ENCODE measurements at regions not wholly inside any gene's neighbourhood (a gene's known extent, or its start where the extent isn't known, plus 50 kb on each side); places are given as distances from the start of the nearest gene placed in this dataset.
"Not testable (repeated sequence)": the region's sequence is repeated elsewhere in the genome, so short reads cannot be mapped to it uniquely, and the experiment has no call there.

- no peak for DNase-seq
Observed at GRCh38 chr13:22871231-22871630, 309.5 kb upstream of the SGCG start.

GRCh38 chr13:22874839-22875238 lies 305.9 kb upstream of the SGCG start:
- DNase-seq = no peak

DNA sequence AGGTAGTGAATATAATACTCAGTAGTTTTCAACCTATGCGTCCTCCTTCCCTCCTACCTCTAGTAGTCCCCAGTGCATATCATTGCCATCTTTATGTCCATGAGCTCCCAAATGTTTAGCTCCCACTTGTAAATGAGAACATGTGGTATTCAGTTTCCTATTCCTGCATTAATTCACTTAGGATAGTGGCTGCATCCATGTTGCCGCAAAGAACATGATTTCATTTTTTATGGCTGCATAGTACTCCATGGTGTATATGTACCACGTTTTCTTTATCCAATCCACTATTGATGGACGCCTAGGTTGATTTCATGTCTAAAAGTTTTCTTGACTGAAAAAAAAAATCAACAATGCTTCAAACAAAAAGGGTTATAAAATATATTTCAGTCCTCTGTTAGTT lies 303.4 kb upstream of the SGCG start:
- no peak for DNase-seq

GRCh38 chr13:22880741-22881720 lies 299.7 kb upstream of the SGCG start:
- DNase-seq = no peak

DNA sequence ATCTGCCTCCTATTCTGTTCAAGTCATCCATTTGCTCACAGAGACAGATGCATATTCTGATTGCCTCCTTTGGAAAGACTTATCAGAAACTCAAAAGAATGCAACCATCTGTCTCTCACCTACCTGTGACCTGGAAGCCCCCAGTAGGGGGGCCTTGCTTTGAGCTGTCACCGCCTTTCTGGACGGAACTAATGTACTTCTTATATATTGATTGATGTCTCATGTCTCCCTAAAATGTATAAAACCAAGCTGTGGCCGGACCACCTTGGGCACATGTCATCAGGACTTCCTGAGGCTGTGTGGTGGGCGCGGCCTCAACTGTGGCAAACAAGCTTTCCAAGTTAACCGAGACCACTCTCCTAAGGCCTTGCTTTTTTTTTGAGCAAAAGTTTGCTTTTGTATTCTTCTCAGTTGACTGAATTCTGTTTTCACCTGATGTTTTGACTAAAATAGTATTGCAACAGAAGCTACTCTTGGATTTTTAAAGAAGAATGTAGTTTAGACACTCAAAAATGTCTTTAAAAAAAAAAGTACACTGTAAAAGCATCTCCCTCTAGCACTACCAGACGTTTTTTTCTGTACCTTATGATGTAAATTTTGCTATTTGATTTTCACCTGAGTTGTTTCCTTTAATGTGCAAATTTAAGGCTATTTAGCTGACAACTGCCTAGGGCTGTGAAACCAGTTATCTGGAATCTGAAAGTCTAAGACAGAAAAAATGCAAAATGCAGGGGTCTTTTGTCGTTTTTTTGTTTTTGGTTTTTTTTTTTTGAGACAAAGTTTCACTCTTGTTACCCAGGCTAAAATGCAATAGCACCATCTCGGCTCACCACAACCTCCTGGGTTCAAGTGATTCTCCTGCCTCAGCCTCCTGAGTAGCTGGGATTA lies 298.8 kb upstream of the SGCG start:
- not testable (repeated sequence) for DNase-seq

DNA sequence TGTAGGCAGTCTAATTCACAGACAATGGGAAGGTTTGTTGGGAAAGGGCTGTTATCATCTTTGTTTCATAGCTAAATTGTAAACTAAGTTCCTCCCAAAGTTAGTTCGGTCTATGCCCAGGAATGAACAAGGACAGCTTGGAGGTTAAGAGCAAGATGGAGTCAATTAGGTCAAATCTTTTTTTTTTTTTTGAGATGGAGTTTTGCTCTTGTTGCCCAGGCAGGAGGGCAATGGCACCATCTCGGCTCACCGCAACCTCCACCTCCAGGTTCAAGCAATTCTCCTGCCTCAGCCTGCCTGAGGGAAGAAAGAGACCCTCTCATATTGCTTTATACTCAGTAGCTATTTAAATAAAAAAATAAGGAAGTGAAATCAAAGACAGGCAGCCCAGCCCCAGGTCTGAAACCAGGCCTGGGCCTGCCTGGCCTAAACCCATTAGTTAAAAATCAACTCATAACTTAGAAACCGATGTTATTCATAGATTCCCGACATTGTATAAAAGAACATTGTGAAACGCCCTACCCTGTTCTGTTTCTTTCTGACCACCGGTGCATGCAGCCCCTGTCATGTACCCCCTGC lies 297.4 kb upstream of the SGCG start:
- no peak for DNase-seq

GRCh38 chr13:22883956-22884355 lies 296.8 kb upstream of the SGCG start:
- DNase-seq = no peak

GRCh38 chr13:22886061-22886460 lies 294.7 kb upstream of the SGCG start:
- not testable (repeated sequence) for DNase-seq

- DNase-seq = not testable (repeated sequence)
Observed at GRCh38 chr13:22889376-22889775, 291.4 kb upstream of the SGCG start.

GRCh38 chr13:22893204-22893603 lies 287.6 kb upstream of the SGCG start:
- DNase-seq = no peak

DNA sequence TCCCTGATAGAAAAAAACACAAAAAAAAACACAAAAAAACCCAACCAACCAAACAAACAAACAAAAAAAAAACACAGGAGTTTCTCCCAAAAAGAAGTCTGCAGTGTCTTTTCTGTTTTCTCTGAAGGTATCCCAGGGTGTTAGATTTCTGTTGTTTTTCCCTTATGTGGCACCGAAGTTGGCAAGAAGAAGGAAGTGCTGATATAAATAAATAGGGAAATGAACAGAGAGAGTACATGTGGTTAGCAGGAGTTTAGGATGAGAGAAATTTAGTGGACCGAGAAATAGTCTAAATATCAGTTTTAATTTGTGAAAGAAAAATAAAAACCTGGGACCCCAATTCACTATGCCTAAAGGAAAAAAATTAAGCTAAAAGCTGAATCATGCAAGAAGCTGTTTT lies 287.0 kb upstream of the SGCG start:
- no peak for DNase-seq

DNA sequence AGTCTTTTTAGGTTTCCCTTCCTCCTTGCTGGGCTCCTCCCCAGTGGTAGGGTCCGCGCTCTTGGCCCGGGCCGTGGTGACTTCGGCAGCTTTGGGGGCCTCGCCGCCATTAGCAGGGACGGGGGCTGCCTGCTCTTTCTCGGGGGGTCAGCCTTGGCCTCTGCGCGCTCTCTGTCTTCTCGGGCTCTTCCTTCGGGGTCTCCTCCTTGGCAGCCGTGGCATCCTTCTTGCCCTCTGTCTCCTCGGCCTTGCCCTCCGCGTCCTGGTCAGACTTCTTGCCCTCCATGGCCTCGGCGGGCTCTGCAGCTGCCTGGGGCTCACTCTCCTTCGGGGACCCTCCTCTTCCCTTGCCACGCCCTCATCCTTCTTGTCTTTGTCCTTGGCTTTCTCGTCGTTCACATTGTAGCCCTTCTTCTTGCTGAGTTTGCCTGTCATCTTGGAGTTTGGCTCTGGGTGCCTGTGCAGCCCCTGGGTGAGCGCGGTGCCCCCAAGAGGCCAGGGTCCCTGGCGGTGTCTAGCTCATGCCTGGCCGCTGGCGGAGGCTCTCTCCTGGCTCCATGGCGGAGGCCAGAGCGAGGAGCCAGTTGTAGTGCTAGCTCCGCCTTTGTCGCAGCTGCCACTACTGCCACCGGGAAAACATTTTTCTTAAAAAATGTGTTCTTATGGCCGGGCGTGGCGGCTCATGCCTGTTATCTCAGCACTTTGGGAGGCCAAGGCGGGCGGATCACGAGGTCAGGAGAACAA lies 283.0 kb upstream of the SGCG start:
- no peak for DNase-seq

- not testable (repeated sequence) for DNase-seq
Observed at GRCh38 chr13:22900416-22900951, 280.3 kb upstream of the SGCG start.

DNA sequence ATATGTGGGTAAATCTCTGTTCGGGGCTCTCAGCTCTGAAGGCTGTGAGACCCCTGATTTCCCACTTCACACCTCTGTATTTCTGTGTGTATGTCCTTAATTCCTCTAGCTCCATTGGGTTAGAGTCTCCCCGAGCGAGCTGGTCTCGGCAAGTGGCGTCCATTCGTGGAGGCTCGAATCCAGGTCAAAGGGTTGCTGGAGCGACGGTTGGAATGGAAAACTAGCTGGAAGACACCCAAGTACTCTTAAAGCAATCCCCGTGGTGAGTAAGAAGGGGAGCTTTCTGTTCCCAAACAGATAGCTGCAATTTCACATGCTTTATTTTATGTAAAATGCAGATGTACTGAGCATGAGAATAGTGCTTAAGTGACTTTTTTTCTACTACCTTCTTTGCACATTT lies 277.5 kb upstream of the SGCG start:
- no peak for DNase-seq

GRCh38 chr13:22903925-22904324 lies 276.9 kb upstream of the SGCG start:
- no peak for DNase-seq

DNA sequence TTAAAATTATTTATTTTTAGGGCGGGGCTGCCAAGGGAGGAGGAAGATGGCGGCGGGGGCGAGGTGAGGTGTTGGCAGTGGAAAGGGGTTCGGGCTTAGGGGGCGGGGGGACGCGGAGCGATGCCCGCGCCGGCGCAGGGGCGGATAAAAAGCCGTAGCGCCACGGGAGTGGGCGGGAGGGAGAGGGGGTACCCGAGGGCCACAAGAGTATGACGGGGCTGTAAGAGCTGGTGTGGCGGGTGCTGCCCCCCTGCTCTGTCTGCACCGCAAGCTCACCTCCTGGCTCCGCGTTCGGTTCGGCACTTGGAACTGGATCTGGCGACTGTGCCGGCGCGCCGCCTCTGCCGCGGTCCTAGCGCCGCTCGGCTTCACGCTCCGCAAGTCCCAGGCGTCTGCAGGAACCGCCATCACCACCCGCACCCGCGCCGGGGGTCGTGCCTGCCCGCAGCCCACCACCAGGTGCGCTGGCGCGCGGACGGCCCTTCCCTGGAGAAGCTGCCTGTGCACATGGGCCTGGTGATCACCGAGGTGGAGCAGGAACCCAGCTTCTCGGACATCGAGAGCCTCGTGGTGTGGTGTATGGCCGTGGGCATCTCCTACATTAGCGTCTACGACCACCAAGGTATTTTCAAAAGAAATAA lies 265.2 kb upstream of the SGCG start:
- peak; percentile 82 for DNase-seq

- not testable (repeated sequence) for DNase-seq
Observed at GRCh38 chr13:22916276-22916675, 264.5 kb upstream of the SGCG start.

GRCh38 chr13:22925881-22926747 lies 254.7 kb upstream of the SGCG start:
- DNase-seq = peak; percentile 84

DNA sequence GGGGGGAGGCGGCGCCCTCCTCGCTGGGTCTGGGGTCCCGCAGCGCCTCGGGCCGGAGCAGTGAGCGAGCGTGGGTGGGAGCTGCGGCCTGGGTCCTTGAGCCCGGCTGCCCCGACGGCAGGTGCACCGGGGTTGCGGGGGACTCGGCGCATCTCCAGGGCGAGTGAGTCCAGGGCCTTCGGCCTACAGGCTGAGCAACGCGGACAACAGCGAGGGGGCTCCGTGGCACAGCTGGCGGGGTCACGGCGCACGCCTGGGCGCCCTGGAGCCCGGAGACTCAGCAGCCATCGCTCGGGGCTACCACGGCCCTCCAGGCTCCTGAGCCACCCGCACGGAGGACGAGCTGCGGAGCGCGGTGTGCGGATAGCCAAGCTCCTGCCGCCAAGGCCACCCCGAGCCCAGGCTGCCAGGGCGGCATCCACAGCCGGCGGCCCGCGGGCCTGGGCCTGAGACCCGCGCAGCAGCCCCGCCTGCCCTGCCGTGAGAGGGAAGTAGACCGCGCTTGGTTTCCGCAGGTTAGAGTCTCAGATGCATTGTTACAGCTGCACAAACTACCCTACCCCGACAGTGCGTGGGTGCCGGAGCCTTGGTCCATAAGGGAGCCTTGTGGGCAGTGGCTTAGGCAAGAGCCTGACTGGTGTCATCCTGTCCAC lies 253.9 kb upstream of the SGCG start:
- DNase-seq = no peak

- not testable (repeated sequence) for DNase-seq
Observed at GRCh38 chr13:22927845-22928244, 252.9 kb upstream of the SGCG start.

All from left hindlimb (tissue), 1 donor.